Transverse colon (tissue), 3 donors: ENCODE measurements at regions not wholly inside any gene's neighbourhood (a gene's known extent, or its start where the extent isn't known, plus 50 kb on each side); places are given as distances from the start of the nearest gene placed in this dataset.

ENCODE experiments used
- EP300 ChIP-seq: sonication (generic); formaldehyde crosslinking; IDR thresholded peaks from one replicate; pipeline ENCODE4 v1.6.1; 2017; ENCODE audit warnings: antibody characterized with exemption, low read depth
- POLR2A ChIP-seq: fragments of 450-650 bp; IDR thresholded peaks from one replicate; pipeline ENCODE4 v1.6.1; 2016; ENCODE audit warnings: antibody characterized with exemption, mild to moderate bottlenecking, moderate library complexity
- TF ChIP-seq, protein P1 (sequence below), 5 experiments: fragments of 200-600 bp in 3 of 5; fragments of 450-650 bp in 2 of 5; sonication (generic) in 3 of 5; IDR thresholded peaks; 1 replicate in 2 of 5; 2 replicates in 3 of 5; pipeline ENCODE4 v1.5.1; 2016 to 2017; ENCODE audit warnings: antibody characterized with exemption in 5 of 5, inconsistent platforms in 3 of 5, mild to moderate bottlenecking in 2 of 5, moderate library complexity in 1 of 5

DNA sequence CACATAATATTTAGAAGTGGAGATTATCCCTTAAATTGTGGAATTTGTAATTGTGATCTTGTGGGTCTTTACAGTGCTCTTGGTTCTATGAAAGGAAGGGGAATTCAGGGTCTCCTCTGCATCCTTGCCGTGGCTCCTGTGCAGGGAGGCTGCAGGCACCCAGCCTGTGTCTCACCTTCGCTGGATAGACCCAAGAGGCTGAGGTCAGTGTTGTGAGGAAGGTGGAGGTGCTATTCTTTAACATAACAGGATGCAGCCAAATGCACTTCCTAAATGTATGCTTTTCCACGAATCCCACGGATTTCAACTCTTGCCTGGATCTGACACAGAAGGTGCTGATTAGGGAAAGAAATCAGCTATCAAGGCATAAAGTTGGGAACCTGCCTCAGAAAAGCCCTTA is 69.5 kb downstream of the TMEM18 start:
- TF ChIP-seq, protein P1, sequence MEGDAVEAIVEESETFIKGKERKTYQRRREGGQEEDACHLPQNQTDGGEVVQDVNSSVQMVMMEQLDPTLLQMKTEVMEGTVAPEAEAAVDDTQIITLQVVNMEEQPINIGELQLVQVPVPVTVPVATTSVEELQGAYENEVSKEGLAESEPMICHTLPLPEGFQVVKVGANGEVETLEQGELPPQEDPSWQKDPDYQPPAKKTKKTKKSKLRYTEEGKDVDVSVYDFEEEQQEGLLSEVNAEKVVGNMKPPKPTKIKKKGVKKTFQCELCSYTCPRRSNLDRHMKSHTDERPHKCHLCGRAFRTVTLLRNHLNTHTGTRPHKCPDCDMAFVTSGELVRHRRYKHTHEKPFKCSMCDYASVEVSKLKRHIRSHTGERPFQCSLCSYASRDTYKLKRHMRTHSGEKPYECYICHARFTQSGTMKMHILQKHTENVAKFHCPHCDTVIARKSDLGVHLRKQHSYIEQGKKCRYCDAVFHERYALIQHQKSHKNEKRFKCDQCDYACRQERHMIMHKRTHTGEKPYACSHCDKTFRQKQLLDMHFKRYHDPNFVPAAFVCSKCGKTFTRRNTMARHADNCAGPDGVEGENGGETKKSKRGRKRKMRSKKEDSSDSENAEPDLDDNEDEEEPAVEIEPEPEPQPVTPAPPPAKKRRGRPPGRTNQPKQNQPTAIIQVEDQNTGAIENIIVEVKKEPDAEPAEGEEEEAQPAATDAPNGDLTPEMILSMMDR (IDR thresholded peaks at IDR 0.05) = no peak
- TF ChIP-seq POLR2A (no peak), EP300 (no peak)
